Progenitor cell of endocrine pancreas (in vitro differentiated cells): ENCODE measurements at regions not wholly inside any gene's neighbourhood (a gene's known extent, or its start where the extent isn't known, plus 50 kb on each side); places are given as distances from the start of the nearest gene placed in this dataset.

ENCODE experiments used
- DNase-seq: peaks from one replicate; pipeline ENCODE4 v3.0.0; 2021; ENCODE audit warnings: low spot score; ENCODE audit not compliant: unreplicated experiment
- H3K27ac Mint-ChIP-seq: 2 replicates; pipeline ENCODE4 v1.8.0; 2021; ENCODE audit warnings: mild to moderate bottlenecking, moderate library complexity, mixed read lengths
- H3K27me3 Mint-ChIP-seq: 2 replicates; pipeline ENCODE4 v1.8.0; 2021; ENCODE audit warnings: mixed read lengths
- H3K36me3 Mint-ChIP-seq: 2 replicates; pipeline ENCODE4 v1.8.0; 2022; ENCODE audit warnings: mixed read lengths; ENCODE audit not compliant: insufficient read depth
- H3K4me1 Mint-ChIP-seq: 2 replicates; pipeline ENCODE4 v1.8.0; 2021; ENCODE audit warnings: low read depth, mixed read lengths
- H3K4me3 Mint-ChIP-seq: 2 replicates; pipeline ENCODE4 v1.8.0; 2021; ENCODE audit warnings: low read depth, mild to moderate bottlenecking, moderate library complexity, mixed read lengths
- H3K9me3 Mint-ChIP-seq: 2 replicates; pipeline ENCODE4 v1.8.0; 2021; ENCODE audit warnings: low read depth, mixed read lengths
- TF ChIP-seq, protein P1 (sequence below): fragments of 200-600 bp; sonication (generic); IDR thresholded peaks from one replicate; pipeline ENCODE4 v1.5.0; 2021; ENCODE audit warnings: antibody characterized with exemption, mild to moderate bottlenecking; ENCODE audit not compliant: unreplicated experiment

DNA sequence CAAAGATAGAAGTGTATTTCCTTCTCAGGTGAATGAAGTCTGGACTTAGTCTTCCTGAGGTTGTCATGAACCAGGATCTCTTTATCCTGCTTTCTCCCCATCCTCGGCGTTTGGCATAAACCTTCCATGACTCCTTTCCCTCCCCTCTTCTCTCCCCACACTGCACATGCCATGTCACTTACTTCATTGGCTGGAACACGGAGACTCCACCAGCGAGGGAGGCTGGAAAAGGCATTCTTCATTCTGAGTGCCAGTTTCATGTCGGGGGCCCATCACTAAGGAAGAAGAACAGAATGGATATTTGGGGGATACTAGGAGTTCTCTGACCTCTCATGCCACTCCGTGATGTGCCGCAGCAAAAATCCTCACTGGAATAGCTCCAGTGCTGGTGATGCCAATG lies 105.6 kb downstream of the VCPKMT start:
- TF ChIP-seq, protein P1, sequence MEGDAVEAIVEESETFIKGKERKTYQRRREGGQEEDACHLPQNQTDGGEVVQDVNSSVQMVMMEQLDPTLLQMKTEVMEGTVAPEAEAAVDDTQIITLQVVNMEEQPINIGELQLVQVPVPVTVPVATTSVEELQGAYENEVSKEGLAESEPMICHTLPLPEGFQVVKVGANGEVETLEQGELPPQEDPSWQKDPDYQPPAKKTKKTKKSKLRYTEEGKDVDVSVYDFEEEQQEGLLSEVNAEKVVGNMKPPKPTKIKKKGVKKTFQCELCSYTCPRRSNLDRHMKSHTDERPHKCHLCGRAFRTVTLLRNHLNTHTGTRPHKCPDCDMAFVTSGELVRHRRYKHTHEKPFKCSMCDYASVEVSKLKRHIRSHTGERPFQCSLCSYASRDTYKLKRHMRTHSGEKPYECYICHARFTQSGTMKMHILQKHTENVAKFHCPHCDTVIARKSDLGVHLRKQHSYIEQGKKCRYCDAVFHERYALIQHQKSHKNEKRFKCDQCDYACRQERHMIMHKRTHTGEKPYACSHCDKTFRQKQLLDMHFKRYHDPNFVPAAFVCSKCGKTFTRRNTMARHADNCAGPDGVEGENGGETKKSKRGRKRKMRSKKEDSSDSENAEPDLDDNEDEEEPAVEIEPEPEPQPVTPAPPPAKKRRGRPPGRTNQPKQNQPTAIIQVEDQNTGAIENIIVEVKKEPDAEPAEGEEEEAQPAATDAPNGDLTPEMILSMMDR: no peak
- no peak overlapping the region for H3K27ac Mint-ChIP-seq
- H3K9me3 Mint-ChIP-seq: no peaks in the 10 kb centered on the region
- no peak overlapping the region for H3K4me3 Mint-ChIP-seq
- peaks cover 4% of the 10 kb centered on the region for H3K4me1 Mint-ChIP-seq
- H3K27me3 Mint-ChIP-seq: peaks cover 4% of the 10 kb centered on the region
- no peak for DNase-seq
- H3K36me3 Mint-ChIP-seq: no peaks in the 10 kb centered on the region

DNA sequence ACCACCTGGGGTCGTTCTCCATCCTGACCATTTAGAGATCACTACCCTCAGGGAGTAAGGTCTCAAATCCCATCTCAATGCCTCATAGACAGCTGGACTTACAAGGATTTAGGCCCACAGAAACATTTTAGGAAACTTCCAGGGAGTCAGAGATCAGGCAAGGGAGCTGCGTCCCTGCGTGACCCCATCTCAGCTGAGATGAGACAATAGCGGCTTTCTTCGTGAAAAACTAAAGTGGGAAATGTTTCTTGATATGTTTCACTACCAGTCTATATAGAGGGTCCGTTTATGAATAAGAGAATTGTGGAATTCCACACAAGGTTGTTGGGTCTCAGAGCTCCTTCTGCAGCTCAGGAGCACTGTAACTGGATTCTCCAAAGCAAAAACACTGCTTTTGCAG lies 105.1 kb downstream of the VCPKMT start:
- Mint-ChIP-seq H3K27me3 (peaks cover 8% of the 10 kb centered on the region), H3K4me1 (peaks cover 4% of the 10 kb centered on the region), H3K4me3 (no peak overlapping the region), H3K36me3 (no peaks in the 10 kb centered on the region), H3K9me3 (no peaks in the 10 kb centered on the region), H3K27ac (no peak overlapping the region)
- TF ChIP-seq, protein P1: no peak
- DNase-seq: no peak

DNA sequence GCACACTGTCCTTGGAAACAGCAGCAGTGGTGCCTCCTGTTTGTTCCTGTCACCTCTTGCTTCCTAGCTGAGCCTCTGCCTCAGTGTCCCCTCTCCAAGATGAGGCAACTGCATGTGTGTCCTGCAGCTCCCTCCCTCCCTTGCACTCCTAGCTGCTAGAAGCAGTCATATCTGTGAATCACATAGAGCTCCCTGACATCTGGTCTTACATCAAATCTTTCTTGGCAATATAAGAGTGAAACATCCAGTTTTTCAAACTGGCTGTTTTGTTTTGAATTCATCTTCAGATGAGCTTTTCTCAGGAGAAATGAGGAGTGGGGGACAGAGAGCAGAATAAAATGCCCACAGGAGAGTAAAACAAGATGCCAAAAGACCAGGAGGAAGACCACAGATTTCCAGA lies 103.7 kb downstream of the VCPKMT start:
- H3K4me1 Mint-ChIP-seq: peaks cover 4% of the 10 kb centered on the region
- no peaks in the 10 kb centered on the region for H3K36me3 Mint-ChIP-seq
- DNase-seq: no peak
- peaks cover 10% of the 10 kb centered on the region for H3K27me3 Mint-ChIP-seq
- TF ChIP-seq, protein P1: no peak
- no peak overlapping the region for H3K27ac Mint-ChIP-seq
- H3K9me3 Mint-ChIP-seq: no peaks in the 10 kb centered on the region
- no peak overlapping the region for H3K4me3 Mint-ChIP-seq

DNA sequence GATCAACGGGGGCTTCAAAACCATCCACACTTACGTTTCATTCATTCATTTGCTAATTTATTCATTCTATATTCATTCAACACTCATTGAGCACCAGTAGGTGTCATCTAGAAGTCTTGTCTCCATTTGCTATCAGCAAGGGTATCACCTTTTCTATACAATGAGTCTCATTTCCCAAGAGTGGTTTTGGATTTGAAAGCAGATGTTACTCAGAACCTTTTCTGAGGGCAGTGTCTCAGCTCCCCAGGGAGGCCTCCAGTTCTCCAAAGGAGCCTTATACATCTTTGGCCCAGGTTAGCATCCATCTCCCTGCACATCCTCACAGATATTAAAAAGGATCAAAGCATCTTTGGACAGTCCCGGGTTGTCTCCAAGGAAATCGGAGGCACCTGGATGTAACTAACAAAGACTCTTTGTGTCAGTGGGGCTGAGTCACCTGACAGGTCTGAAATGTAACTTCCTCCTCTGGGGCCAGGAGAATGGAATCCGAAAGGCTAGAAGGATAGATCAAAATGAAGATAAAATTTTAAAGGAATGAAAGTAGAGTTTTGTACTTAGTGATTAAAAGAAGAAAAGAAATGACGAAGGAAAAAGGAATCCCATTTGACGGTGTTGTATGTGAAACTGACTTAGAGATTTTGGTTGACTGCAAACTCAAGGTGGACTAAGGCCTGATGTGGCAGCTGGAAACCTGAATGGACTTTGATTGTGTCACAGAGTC lies 103.0 kb downstream of the VCPKMT start:
- Mint-ChIP-seq H3K4me3 (no peak overlapping the region), H3K4me1 (peaks cover 4% of the 10 kb centered on the region), H3K9me3 (no peaks in the 10 kb centered on the region), H3K36me3 (no peaks in the 10 kb centered on the region), H3K27me3 (peaks cover 11% of the 10 kb centered on the region), H3K27ac (no peak overlapping the region)
- no peak for DNase-seq
- TF ChIP-seq, protein P1: no peak

DNA sequence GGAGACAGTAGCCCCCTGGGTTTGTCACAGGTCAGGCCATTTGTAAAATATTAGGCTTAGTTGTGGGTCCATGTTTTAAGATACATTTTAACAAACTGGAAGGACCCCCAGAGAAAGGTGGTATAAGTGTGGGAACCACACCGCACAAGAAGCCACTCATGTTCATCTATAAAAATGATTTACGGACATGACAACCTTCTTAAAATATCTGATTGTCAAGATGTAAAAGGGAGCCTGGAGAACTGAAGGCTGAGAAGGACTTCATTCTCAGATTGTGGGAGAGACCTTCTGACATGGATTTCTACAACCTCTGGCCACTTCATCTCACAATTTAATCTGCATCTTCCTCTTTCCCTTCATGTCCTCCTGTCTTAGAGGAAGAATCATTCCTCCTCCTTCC lies 102.4 kb downstream of the VCPKMT start:
- Mint-ChIP-seq H3K4me1 (peaks cover 10% of the 10 kb centered on the region), H3K36me3 (no peaks in the 10 kb centered on the region), H3K4me3 (no peak overlapping the region), H3K27ac (no peak overlapping the region), H3K27me3 (peaks cover 11% of the 10 kb centered on the region), H3K9me3 (no peaks in the 10 kb centered on the region)
- TF ChIP-seq, protein P1: no peak
- no peak for DNase-seq
